ENCODE measurements at regions not wholly inside any gene's neighbourhood (a gene's known extent, or its start where the extent isn't known, plus 50 kb on each side); places are given as distances from the start of the nearest gene placed in this dataset.

DNA sequence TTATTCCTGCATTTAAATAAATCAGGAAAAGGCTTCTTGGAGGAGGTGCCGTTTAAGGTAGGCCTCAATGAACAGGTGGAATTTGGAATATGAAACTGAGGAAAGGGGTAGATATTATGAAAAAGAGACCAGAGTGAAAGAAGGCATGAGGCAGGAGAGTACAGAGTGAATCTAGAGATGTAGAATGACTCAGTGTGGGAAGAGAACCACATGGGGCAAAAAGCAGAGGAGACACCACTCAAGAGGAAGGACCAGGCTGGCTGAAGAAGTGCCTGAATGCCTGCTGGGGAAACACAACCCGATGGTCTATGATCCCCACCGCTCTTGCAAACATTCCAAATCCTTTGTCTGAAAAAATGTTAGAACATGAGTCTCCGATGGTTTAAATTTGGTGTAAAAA is 1134.1 kb downstream of the VRK1 start:
- Histone ChIP-seq H3K27me3 (ENCODE audit: control insufficient read depth in 2 of 2, insufficient read depth in 2 of 2, low read length in 2 of 2) (no peaks in the 10 kb centered on the region), H3K36me3 (ENCODE audit: control insufficient read depth in 2 of 2, insufficient read depth in 2 of 2, low read length in 2 of 2) (no peaks in the 10 kb centered on the region), H3K27ac (ENCODE audit: low read depth in 2 of 2, low read length in 2 of 2) (no peak overlapping the region), H3K4me1 (ENCODE audit: control insufficient read depth in 2 of 2, insufficient read depth in 2 of 2, low read length in 2 of 2) (no peaks in the 10 kb centered on the region), H3K9me3 (ENCODE audit: control insufficient read depth in 2 of 2, low read length in 2 of 2) (no peaks in the 10 kb centered on the region), H3K9ac (ENCODE audit: low read depth in 1 of 2, low read length in 2 of 2) (no peak overlapping the region), H3K4me3 (ENCODE audit: low read length in 2 of 2) (no peak overlapping the region)

- Histone ChIP-seq H3K27me3 (ENCODE audit: control insufficient read depth in 2 of 2, insufficient read depth in 2 of 2, low read length in 2 of 2) (no peaks in the 10 kb centered on the region), H3K4me1 (ENCODE audit: control insufficient read depth in 2 of 2, insufficient read depth in 2 of 2, low read length in 2 of 2) (no peaks in the 10 kb centered on the region), H3K9ac (ENCODE audit: low read depth in 1 of 2, low read length in 2 of 2) (no peak overlapping the region), H3K27ac (ENCODE audit: low read depth in 2 of 2, low read length in 2 of 2) (no peak overlapping the region), H3K36me3 (ENCODE audit: control insufficient read depth in 2 of 2, insufficient read depth in 2 of 2, low read length in 2 of 2) (no peaks in the 10 kb centered on the region), H3K4me3 (ENCODE audit: low read length in 2 of 2) (no peak overlapping the region), H3K9me3 (ENCODE audit: control insufficient read depth in 2 of 2, low read length in 2 of 2) (no peaks in the 10 kb centered on the region)
These were observed 1145.7 kb downstream of the VRK1 start for GRCh38 chr14:97942921-97943320.

- H3K4me1 ChIP-seq (ENCODE audit: control insufficient read depth in 2 of 2, insufficient read depth in 2 of 2, low read length in 2 of 2), result no peaks in the 10 kb centered on the region
- no peaks in the 10 kb centered on the region for H3K9me3 ChIP-seq (ENCODE audit: control insufficient read depth in 2 of 2, low read length in 2 of 2)
- H3K9ac ChIP-seq (ENCODE audit: low read depth in 1 of 2, low read length in 2 of 2), result no peak overlapping the region
- H3K27me3 ChIP-seq (ENCODE audit: control insufficient read depth in 2 of 2, insufficient read depth in 2 of 2, low read length in 2 of 2), result no peaks in the 10 kb centered on the region
- no peak overlapping the region for H3K27ac ChIP-seq (ENCODE audit: low read depth in 2 of 2, low read length in 2 of 2)
- H3K4me3 ChIP-seq (ENCODE audit: low read length in 2 of 2), result no peak overlapping the region
- H3K36me3 ChIP-seq (ENCODE audit: control insufficient read depth in 2 of 2, insufficient read depth in 2 of 2, low read length in 2 of 2), result no peaks in the 10 kb centered on the region
These were observed 1146.4 kb downstream of the VRK1 start for GRCh38 chr14:97943619-97944018.

DNA sequence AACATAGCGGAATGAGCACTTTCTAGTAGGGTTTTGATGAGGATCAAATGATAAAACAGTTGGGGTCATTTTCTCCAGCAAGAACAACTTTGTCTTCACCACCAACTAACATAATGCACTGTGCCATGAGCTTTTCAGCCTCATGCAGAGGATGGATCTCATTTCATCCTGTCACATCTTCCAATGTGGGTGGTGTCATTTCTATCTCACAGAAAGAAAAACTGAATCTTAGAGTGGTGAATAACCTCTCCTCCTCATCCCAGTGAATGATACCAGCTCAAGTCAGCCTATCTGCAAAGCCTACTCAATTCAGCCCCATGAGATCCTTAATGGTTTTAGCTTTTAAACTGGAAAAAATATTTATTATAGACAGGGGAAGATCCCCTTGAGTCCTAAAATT is 1147.2 kb downstream of the VRK1 start:
- no peaks in the 10 kb centered on the region for H3K4me1 ChIP-seq (ENCODE audit: control insufficient read depth in 2 of 2, insufficient read depth in 2 of 2, low read length in 2 of 2)
- no peak overlapping the region for H3K9ac ChIP-seq (ENCODE audit: low read depth in 1 of 2, low read length in 2 of 2)
- H3K27me3 ChIP-seq (ENCODE audit: control insufficient read depth in 2 of 2, insufficient read depth in 2 of 2, low read length in 2 of 2), result no peaks in the 10 kb centered on the region
- no peak overlapping the region for H3K4me3 ChIP-seq (ENCODE audit: low read length in 2 of 2)
- H3K27ac ChIP-seq (ENCODE audit: low read depth in 2 of 2, low read length in 2 of 2), result no peak overlapping the region
- H3K36me3 ChIP-seq (ENCODE audit: control insufficient read depth in 2 of 2, insufficient read depth in 2 of 2, low read length in 2 of 2), result no peaks in the 10 kb centered on the region
- H3K9me3 ChIP-seq (ENCODE audit: control insufficient read depth in 2 of 2, low read length in 2 of 2), result no peaks in the 10 kb centered on the region

GRCh38 chr14:97945631-97946030 is 1148.4 kb downstream of the VRK1 start:
- no peak overlapping the region for H3K9ac ChIP-seq (ENCODE audit: low read depth in 1 of 2, low read length in 2 of 2)
- H3K36me3 ChIP-seq (ENCODE audit: control insufficient read depth in 2 of 2, insufficient read depth in 2 of 2, low read length in 2 of 2), result no peaks in the 10 kb centered on the region
- H3K4me3 ChIP-seq (ENCODE audit: low read length in 2 of 2), result no peak overlapping the region
- H3K9me3 ChIP-seq (ENCODE audit: control insufficient read depth in 2 of 2, low read length in 2 of 2), result no peaks in the 10 kb centered on the region
- H3K27ac ChIP-seq (ENCODE audit: low read depth in 2 of 2, low read length in 2 of 2), result no peak overlapping the region
- H3K27me3 ChIP-seq (ENCODE audit: control insufficient read depth in 2 of 2, insufficient read depth in 2 of 2, low read length in 2 of 2), result no peaks in the 10 kb centered on the region
- no peaks in the 10 kb centered on the region for H3K4me1 ChIP-seq (ENCODE audit: control insufficient read depth in 2 of 2, insufficient read depth in 2 of 2, low read length in 2 of 2)

GRCh38 chr14:97946240-97946639 is 1149.1 kb downstream of the VRK1 start:
- H3K9me3 ChIP-seq (ENCODE audit: control insufficient read depth in 2 of 2, low read length in 2 of 2), result no peaks in the 10 kb centered on the region
- no peak overlapping the region for H3K4me3 ChIP-seq (ENCODE audit: low read length in 2 of 2)
- H3K36me3 ChIP-seq (ENCODE audit: control insufficient read depth in 2 of 2, insufficient read depth in 2 of 2, low read length in 2 of 2), result no peaks in the 10 kb centered on the region
- no peaks in the 10 kb centered on the region for H3K4me1 ChIP-seq (ENCODE audit: control insufficient read depth in 2 of 2, insufficient read depth in 2 of 2, low read length in 2 of 2)
- H3K27me3 ChIP-seq (ENCODE audit: control insufficient read depth in 2 of 2, insufficient read depth in 2 of 2, low read length in 2 of 2), result no peaks in the 10 kb centered on the region
- no peak overlapping the region for H3K9ac ChIP-seq (ENCODE audit: low read depth in 1 of 2, low read length in 2 of 2)
- no peak overlapping the region for H3K27ac ChIP-seq (ENCODE audit: low read depth in 2 of 2, low read length in 2 of 2)

- Histone ChIP-seq H3K9ac (ENCODE audit: low read depth in 1 of 2, low read length in 2 of 2) (no peak overlapping the region), H3K36me3 (ENCODE audit: control insufficient read depth in 2 of 2, insufficient read depth in 2 of 2, low read length in 2 of 2) (no peaks in the 10 kb centered on the region), H3K27ac (ENCODE audit: low read depth in 2 of 2, low read length in 2 of 2) (no peak overlapping the region), H3K9me3 (ENCODE audit: control insufficient read depth in 2 of 2, low read length in 2 of 2) (no peaks in the 10 kb centered on the region), H3K4me1 (ENCODE audit: control insufficient read depth in 2 of 2, insufficient read depth in 2 of 2, low read length in 2 of 2) (no peaks in the 10 kb centered on the region), H3K27me3 (ENCODE audit: control insufficient read depth in 2 of 2, insufficient read depth in 2 of 2, low read length in 2 of 2) (no peaks in the 10 kb centered on the region), H3K4me3 (ENCODE audit: low read length in 2 of 2) (no peak overlapping the region)
These were observed 1149.5 kb downstream of the VRK1 start for GRCh38 chr14:97946641-97947040.

DNA sequence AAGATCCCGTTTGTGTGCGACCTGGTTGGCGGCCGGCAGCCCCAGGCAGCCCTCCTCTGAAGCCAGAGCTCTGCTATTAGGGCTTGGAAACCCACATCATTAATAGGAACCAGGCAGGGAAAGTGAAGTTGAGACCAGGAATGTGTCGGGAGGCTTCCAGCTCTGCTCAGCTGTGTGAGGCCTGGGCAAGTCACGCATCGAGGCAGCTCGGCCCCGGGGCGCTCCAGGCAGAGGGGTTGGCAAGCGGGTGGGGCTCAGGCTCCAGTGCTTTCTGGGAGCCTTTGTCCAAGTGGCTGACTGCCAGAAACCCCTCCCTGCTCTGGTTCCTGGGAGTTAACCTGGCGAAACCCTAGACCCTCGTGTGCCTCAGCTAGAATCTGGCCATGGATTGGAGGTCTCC is 1151.7 kb downstream of the VRK1 start:
- H3K4me1 ChIP-seq (ENCODE audit: control insufficient read depth in 2 of 2, insufficient read depth in 2 of 2, low read length in 2 of 2), result no peaks in the 10 kb centered on the region
- no peaks in the 10 kb centered on the region for H3K36me3 ChIP-seq (ENCODE audit: control insufficient read depth in 2 of 2, insufficient read depth in 2 of 2, low read length in 2 of 2)
- no peak overlapping the region for H3K27ac ChIP-seq (ENCODE audit: low read depth in 2 of 2, low read length in 2 of 2)
- no peaks in the 10 kb centered on the region for H3K9me3 ChIP-seq (ENCODE audit: control insufficient read depth in 2 of 2, low read length in 2 of 2)
- H3K4me3 ChIP-seq (ENCODE audit: low read length in 2 of 2), result no peak overlapping the region
- H3K27me3 ChIP-seq (ENCODE audit: control insufficient read depth in 2 of 2, insufficient read depth in 2 of 2, low read length in 2 of 2), result no peaks in the 10 kb centered on the region
- H3K9ac ChIP-seq (ENCODE audit: low read depth in 1 of 2, low read length in 2 of 2), result no peak overlapping the region

DNA sequence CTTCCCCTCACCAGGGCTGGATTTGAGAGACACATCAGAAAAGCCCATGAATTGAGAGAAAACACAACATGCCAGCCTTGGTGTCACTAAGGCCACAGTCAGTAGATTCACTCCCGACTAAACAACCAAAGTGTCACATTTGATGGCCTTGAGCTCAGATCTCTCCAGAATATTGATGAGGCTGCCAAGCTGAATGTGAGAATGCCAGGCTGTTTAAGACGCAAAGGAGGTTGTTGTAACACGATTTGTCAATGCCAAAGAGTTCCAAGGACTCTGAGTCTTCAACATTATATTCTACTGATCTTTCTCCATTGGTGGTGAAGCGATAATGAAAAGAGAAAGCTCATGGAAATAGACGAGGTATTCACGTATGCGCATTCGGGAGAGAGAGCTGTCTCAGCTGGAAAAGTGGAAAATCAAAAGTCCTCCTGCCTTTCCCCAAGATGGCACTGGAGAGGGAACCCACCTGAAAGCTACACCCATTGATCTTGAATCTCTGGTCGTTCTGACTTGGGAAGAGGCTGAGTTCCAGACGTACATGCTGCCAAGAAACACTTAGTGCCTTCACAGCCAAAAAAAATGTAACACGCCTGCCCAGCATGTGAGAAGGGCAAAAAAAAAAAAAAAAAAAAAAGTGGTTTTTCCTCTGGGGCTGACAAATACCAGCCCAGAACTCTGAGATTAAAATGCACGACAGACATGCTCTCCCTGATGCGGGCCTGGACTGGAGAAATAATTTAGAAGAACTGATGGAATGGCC is 1159.6 kb downstream of the VRK1 start:
- Histone ChIP-seq H3K27me3 (ENCODE audit: control insufficient read depth in 2 of 2, insufficient read depth in 2 of 2, low read length in 2 of 2) (no peaks in the 10 kb centered on the region), H3K9ac (ENCODE audit: low read depth in 1 of 2, low read length in 2 of 2) (no peak overlapping the region), H3K36me3 (ENCODE audit: control insufficient read depth in 2 of 2, insufficient read depth in 2 of 2, low read length in 2 of 2) (no peaks in the 10 kb centered on the region), H3K9me3 (ENCODE audit: control insufficient read depth in 2 of 2, low read length in 2 of 2) (no peaks in the 10 kb centered on the region), H3K4me1 (ENCODE audit: control insufficient read depth in 2 of 2, insufficient read depth in 2 of 2, low read length in 2 of 2) (no peaks in the 10 kb centered on the region), H3K4me3 (ENCODE audit: low read length in 2 of 2) (no peak overlapping the region), H3K27ac (ENCODE audit: low read depth in 2 of 2, low read length in 2 of 2) (no peak overlapping the region)

- Histone ChIP-seq H3K36me3 (ENCODE audit: control insufficient read depth in 2 of 2, insufficient read depth in 2 of 2, low read length in 2 of 2) (no peaks in the 10 kb centered on the region), H3K9me3 (ENCODE audit: control insufficient read depth in 2 of 2, low read length in 2 of 2) (no peaks in the 10 kb centered on the region), H3K4me1 (ENCODE audit: control insufficient read depth in 2 of 2, insufficient read depth in 2 of 2, low read length in 2 of 2) (no peaks in the 10 kb centered on the region)
These were observed 1162.1 kb downstream of the VRK1 start for GRCh38 chr14:97959251-97959650.

DNA sequence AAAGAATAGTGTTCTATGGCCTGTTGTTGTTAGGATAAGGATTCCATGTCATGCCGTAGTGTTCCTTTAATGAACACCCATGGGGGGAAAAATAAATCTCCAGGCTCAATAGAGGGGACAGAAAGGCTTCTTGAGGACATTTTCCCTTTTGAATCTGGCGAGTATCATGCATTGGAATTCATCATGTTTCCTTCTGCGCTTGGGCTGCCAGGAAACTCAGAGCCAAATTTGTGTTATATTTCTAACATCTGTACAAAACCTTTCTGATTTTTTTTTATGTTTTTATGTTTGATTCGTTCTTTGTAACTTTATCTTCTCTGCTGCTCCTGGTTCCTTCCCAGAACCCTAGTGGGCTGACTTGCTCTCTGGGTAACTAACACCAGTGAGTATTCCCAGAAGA is 1163.3 kb downstream of the VRK1 start:
- Histone ChIP-seq H3K4me1 (ENCODE audit: control insufficient read depth in 2 of 2, insufficient read depth in 2 of 2, low read length in 2 of 2) (no peaks in the 10 kb centered on the region), H3K9me3 (ENCODE audit: control insufficient read depth in 2 of 2, low read length in 2 of 2) (no peaks in the 10 kb centered on the region), H3K27me3 (ENCODE audit: control insufficient read depth in 2 of 2, insufficient read depth in 2 of 2, low read length in 2 of 2) (no peaks in the 10 kb centered on the region), H3K27ac (ENCODE audit: low read depth in 2 of 2, low read length in 2 of 2) (no peak overlapping the region), H3K36me3 (ENCODE audit: control insufficient read depth in 2 of 2, insufficient read depth in 2 of 2, low read length in 2 of 2) (no peaks in the 10 kb centered on the region), H3K9ac (ENCODE audit: low read depth in 1 of 2, low read length in 2 of 2) (no peak overlapping the region), H3K4me3 (ENCODE audit: low read length in 2 of 2) (no peak overlapping the region)

More at GRCh38 chr14:97959251-97959650, 1162.1 kb downstream of the VRK1 start:
- Histone ChIP-seq H3K27ac (ENCODE audit: low read depth in 2 of 2, low read length in 2 of 2) (no peak overlapping the region), H3K27me3 (ENCODE audit: control insufficient read depth in 2 of 2, insufficient read depth in 2 of 2, low read length in 2 of 2) (no peaks in the 10 kb centered on the region), H3K9ac (ENCODE audit: low read depth in 1 of 2, low read length in 2 of 2) (no peak overlapping the region), H3K4me3 (ENCODE audit: low read length in 2 of 2) (no peak overlapping the region)

Data from mucosa of rectum (tissue), 2 donors.